Prostate gland (tissue), 2 donors: ENCODE measurements at regions not wholly inside any gene's neighbourhood (a gene's known extent, or its start where the extent isn't known, plus 50 kb on each side); places are given as distances from the start of the nearest gene placed in this dataset.

Experiments
- CTCF ChIP-seq, 4 experiments: fragments of 200-600 bp in 2 of 4; fragments of 450-650 bp in 2 of 4; sonication (generic) in 2 of 4; IDR thresholded peaks; 1 replicate in 3 of 4; 2 replicates in 1 of 4; pipeline ENCODE4 v1.5.1; 2016 to 2019; ENCODE audit warnings: antibody characterized with exemption in 4 of 4, mild to moderate bottlenecking in 2 of 4, moderate library complexity in 2 of 4
- POLR2A ChIP-seq: fragments of 450-650 bp; IDR thresholded peaks from one replicate; pipeline ENCODE4 v1.6.1; 2016; ENCODE audit warnings: antibody characterized with exemption, mild to moderate bottlenecking
- POLR2AphosphoS5 ChIP-seq: sonication (generic); formaldehyde crosslinking; IDR thresholded peaks from one replicate; pipeline ENCODE4 v1.6.1; 2017; ENCODE audit warnings: antibody characterized with exemption

DNA sequence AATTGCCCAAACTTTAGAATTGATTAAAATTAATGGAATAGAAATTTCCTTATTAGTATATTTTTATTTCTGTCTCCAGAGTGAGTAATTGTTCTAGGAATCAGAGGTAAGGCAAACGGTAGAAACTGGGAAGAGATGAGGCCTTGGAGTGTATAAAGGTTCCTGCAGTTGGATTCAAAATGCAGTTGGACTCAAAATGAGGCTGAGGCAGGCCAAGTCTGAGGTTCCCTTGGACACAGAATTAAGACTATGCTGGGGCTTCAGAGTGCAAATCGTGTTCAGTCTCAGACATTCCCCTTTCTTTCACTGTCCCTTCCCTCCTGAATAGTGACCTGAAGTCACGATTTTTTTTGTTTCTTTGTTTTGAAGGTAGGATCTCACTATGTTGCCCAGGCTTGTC lies 746.9 kb upstream of the NRXN1 start:
- TF ChIP-seq CTCF (IDR thresholded peaks at IDR 0.05) (no peak), POLR2A (no peak), POLR2AphosphoS5 (no peak)
